Skeletal muscle tissue (tissue), 3 donors: ENCODE measurements at regions not wholly inside any gene's neighbourhood (a gene's known extent, or its start where the extent isn't known, plus 50 kb on each side); places are given as distances from the start of the nearest gene placed in this dataset.
"Not testable (repeated sequence)": the region's sequence is repeated elsewhere in the genome, so short reads cannot be mapped to it uniquely, and the experiment has no call there.

Experiments used
- H3K27ac ChIP-seq: one replicate; pipeline ENCODE4 v1.7.0; 2013; ENCODE audit warnings: mild to moderate bottlenecking, low read depth, low read length, inconsistent platforms
- H3K27me3 ChIP-seq, 3 donors: one replicate each; pipeline ENCODE4 v1.7.0; 2013; ENCODE audit warnings: low read length in 3 of 3; ENCODE audit not compliant: control insufficient read depth in 3 of 3, insufficient read depth in 3 of 3
- H3K36me3 ChIP-seq, 3 donors: one replicate each; pipeline ENCODE4 v1.7.0; 2013; ENCODE audit warnings: low read length in 3 of 3; ENCODE audit not compliant: control insufficient read depth in 3 of 3, insufficient read depth in 3 of 3
- H3K4me1 ChIP-seq, 3 donors: one replicate each; pipeline ENCODE4 v1.7.0; 2013; ENCODE audit warnings: low read length in 3 of 3, mild to moderate bottlenecking in 3 of 3; ENCODE audit not compliant: control insufficient read depth in 3 of 3, insufficient read depth in 3 of 3
- H3K4me3 ChIP-seq, 3 donors: one replicate each; pipeline ENCODE4 v1.7.0; 2013; ENCODE audit warnings: low read length in 3 of 3
- H3K9ac ChIP-seq, 3 donors: one replicate each; pipeline ENCODE4 v1.7.0; 2013; ENCODE audit warnings: low read length in 3 of 3, mild to moderate bottlenecking in 3 of 3, moderate library complexity in 2 of 3, low read depth in 1 of 3
- H3K9me3 ChIP-seq, 3 donors: one replicate each; pipeline ENCODE4 v1.7.0; 2013; ENCODE audit warnings: low read length in 3 of 3; ENCODE audit not compliant: control insufficient read depth in 3 of 3
- donor health status: Osteomylitis.

DNA sequence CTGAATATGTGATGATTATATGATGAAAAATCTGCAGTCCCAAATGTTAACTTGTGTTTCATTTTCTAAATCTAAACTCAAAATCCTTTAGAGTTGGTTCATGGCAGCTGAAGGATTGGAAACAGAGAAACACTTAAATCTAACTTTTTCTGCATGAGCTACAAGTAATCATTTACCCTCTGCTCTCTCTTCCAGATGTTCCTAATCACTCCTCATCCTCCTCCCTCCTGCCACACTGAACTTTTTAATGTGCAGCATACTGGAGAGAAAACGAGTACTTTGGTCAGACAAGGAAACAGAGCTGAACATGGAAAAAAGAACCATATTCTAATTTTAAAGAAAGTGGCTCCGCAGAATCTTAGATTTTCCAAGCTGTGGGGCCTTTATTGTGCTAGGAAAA is 321.2 kb upstream of the COL8A1 start:
- no peaks in the 10 kb centered on the region for H3K9me3 ChIP-seq
- H3K36me3 ChIP-seq: no peaks in the 10 kb centered on the region
- H3K27ac ChIP-seq: no peak overlapping the region
- no peak overlapping the region for H3K9ac ChIP-seq
- no peaks in the 10 kb centered on the region for H3K4me1 ChIP-seq
- no peak overlapping the region for H3K4me3 ChIP-seq
- H3K27me3 ChIP-seq: no peaks in the 10 kb centered on the region

GRCh38 chr3:99315896-99316295 is 322.5 kb upstream of the COL8A1 start:
- no peaks in the 10 kb centered on the region for H3K36me3 ChIP-seq
- no peaks in the 10 kb centered on the region for H3K4me1 ChIP-seq
- H3K9me3 ChIP-seq: peaks cover 0 to 2% (median 0%) of the 10 kb centered on the region in 3 donors
- no peak overlapping the region for H3K27ac ChIP-seq
- H3K27me3 ChIP-seq: no peaks in the 10 kb centered on the region
- no peak overlapping the region for H3K9ac ChIP-seq
- H3K4me3 ChIP-seq: no peak overlapping the region

DNA sequence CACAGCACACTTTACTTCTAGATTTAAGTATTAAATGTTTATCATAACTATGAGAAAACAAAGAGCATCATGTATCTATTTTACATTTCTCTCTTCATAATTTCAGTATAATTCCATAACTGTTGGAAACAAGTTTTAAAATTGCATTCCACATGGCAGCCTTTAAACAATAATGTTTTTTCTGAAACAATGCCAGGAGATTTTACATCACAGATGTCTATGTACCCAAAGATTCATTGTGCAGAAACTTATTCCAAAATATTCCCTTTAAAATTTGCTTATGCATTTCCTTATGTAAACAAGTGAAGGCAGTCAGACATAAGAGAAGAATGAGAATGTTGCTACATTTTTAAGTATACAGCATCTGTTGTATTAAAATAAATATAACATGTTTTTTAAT is 324.9 kb upstream of the COL8A1 start:
- Histone ChIP-seq H3K9ac (no peak overlapping the region), H3K36me3 (no peaks in the 10 kb centered on the region), H3K4me3 (no peak overlapping the region), H3K27me3 (no peaks in the 10 kb centered on the region), H3K9me3 (peaks cover 0 to 2% (median 2%) of the 10 kb centered on the region in 3 donors), H3K4me1 (no peaks in the 10 kb centered on the region), H3K27ac (no peak overlapping the region)

DNA sequence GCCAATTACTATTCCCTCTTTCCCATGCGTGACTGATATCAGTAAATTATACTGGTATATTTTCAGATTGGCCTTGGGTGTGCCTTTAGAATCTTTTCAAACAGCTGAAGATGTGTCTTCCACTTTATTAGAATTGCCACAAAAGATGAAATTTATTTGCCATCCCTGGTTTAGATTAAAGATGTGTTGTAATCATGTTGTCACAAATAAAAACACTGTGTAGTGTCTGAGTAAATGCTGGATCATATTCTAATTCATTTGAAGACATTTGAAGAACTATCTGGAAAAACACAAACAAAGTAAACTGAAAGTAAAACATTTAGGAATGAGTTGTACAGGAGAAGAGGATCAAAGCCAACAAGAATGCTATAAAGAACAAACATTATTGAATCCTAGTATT is 339.7 kb upstream of the COL8A1 start:
- Histone ChIP-seq H3K27me3 (no peaks in the 10 kb centered on the region), H3K9ac (no peak overlapping the region)

DNA sequence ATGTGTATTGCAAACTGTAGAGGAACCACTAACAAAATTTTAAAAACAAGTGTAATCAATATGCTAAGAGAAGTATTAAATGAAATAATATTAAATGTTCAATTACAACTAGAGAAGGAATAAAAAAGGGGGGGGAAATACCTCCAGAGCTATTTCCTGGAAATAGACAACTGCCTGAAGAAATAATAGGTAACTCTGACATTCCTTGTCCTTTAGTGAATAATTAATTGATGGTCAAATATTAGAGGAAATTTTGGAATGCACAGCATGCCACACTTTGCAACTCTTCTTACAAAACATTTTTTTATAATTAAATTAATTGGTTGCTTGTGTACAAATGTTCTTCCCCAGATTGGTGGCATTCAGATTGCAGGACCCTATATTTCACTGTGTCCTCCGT is 342.6 kb upstream of the COL8A1 start:
- no peaks in the 10 kb centered on the region for H3K36me3 ChIP-seq
- no peaks in the 10 kb centered on the region for H3K4me1 ChIP-seq
- H3K9me3 ChIP-seq: no peaks in the 10 kb centered on the region
- H3K4me3 ChIP-seq: no peak overlapping the region
- H3K9ac ChIP-seq: no peak overlapping the region
- H3K27ac ChIP-seq: no peak overlapping the region
- H3K27me3 ChIP-seq: no peaks in the 10 kb centered on the region

More for the DNA sequence above, 339.7 kb upstream of the COL8A1 start:
- Histone ChIP-seq H3K36me3 (no peaks in the 10 kb centered on the region), H3K9me3 (no peaks in the 10 kb centered on the region), H3K27ac (no peak overlapping the region), H3K4me1 (no peaks in the 10 kb centered on the region), H3K4me3 (no peak overlapping the region)

DNA sequence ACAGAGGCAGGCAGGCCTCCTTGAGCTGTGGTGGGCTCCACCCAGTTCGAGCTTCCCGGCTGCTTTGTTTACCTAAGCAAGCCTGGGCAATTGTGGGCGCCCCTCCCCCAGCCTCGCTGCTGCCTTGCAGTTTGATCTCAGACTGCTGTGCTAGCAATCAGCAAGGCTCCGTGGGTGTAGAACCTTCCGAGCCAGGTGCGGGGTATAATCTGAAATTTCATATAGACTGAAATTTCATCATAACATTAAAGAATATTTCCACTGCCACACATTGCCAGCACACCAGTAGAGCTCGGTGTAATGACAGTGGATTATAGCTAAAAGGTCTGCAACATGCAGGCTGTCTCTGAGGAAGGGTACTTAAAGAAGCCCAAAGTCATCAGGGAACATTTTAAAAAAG is 344.3 kb upstream of the COL8A1 start:
- H3K9me3 ChIP-seq, H3K4me3 ChIP-seq, H3K36me3 ChIP-seq, H3K27me3 ChIP-seq, H3K9ac ChIP-seq, H3K4me1 ChIP-seq, H3K27ac ChIP-seq: not testable (repeated sequence)

DNA sequence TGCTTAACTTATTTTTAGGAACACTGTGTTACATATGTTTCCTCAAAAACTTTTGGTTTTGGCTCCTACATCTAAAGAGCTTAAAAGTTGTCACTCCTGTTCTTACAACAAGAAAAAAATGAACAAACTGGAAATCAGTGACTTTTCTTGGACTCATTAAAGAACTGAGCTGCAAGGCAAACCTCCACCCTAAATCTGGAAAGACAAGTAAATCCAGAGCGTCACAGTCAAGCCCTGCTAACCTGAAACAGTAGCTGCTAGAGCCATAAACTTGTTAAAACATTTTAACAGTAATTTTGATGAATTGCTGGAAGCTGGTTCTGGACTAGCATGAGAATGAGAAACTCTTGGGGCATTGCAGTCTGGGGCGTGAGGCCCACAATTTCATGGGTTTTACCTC is 350.5 kb upstream of the COL8A1 start:
- Histone ChIP-seq H3K9ac (no peak overlapping the region), H3K9me3 (no peaks in the 10 kb centered on the region), H3K27ac (no peak overlapping the region), H3K36me3 (no peaks in the 10 kb centered on the region), H3K4me1 (no peaks in the 10 kb centered on the region), H3K4me3 (no peak overlapping the region), H3K27me3 (no peaks in the 10 kb centered on the region)

- Histone ChIP-seq H3K27me3 (no peaks in the 10 kb centered on the region), H3K36me3 (no peaks in the 10 kb centered on the region), H3K9me3 (no peaks in the 10 kb centered on the region), H3K4me3 (no peak overlapping the region), H3K27ac (no peak overlapping the region), H3K9ac (no peak overlapping the region), H3K4me1 (no peaks in the 10 kb centered on the region)
Observed at GRCh38 chr3:99286266-99286845, 352.0 kb upstream of the COL8A1 start.

DNA sequence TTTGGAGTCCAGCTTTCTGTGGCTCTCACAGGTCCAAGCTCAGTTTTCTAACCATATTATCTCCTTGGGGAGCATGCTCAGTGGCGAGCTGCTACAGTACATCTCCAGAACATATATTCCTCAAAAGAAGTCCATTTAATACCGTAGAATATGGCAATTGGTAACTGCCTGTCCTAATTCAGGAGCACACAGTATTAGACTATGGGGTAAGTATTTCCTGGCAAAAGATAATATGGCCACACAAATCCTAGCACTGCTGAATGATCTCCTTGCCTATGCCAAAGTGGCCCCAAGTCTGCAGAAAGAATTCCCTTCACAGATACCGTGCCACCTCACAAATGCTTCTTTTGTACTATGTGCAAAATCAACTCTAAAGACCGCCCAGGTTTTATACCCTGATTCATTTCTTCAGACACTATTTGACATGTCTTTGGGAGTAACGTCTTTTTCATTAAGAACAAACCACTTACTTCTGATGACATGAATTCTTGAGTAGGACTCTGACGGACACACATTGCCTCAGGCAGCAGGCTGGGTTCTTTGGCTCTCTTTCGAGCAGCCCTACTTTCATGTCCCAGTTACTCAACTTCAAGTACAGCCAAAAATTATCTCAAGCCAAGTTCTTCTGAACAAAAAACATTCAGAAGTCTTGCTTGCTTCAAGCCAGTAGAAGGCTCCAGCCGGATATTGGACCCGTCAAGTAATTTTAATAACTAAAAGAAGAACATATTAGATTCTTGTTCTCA is 368.3 kb upstream of the DCBLD2 start:
- H3K36me3 ChIP-seq: no peaks in the 10 kb centered on the region
- no peak overlapping the region for H3K9ac ChIP-seq
- H3K27ac ChIP-seq: no peak overlapping the region
- no peak overlapping the region for H3K4me3 ChIP-seq
- no peaks in the 10 kb centered on the region for H3K9me3 ChIP-seq
- H3K4me1 ChIP-seq: no peaks in the 10 kb centered on the region
- no peaks in the 10 kb centered on the region for H3K27me3 ChIP-seq

DNA sequence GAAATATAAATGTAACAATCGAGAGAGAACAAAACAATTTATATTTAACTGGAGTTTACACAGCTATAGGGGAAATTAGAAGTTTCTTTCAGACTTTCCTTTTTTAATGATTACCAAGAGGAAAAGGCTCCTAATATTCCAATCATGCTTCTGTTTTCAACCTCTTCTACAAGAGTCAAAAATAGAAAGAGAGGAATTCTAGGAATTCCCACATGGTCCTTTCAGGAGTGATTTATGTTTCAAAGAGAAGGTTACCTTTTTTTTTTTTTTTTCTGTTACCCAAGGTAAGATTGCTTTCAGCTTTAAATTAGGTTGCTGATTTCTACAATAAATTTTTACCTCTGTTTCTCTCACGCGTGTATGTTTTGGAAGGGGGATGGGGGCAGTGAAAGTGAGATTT is 355.3 kb upstream of the DCBLD2 start:
- Histone ChIP-seq H3K9ac (no peak overlapping the region), H3K36me3 (no peaks in the 10 kb centered on the region), H3K9me3 (no peaks in the 10 kb centered on the region), H3K4me1 (no peaks in the 10 kb centered on the region), H3K4me3 (no peak overlapping the region), H3K27me3 (no peaks in the 10 kb centered on the region), H3K27ac (no peak overlapping the region)
